DOHH2 (cell line): ENCODE measurements at regions not wholly inside any gene's neighbourhood (a gene's known extent, or its start where the extent isn't known, plus 50 kb on each side); places are given as distances from the start of the nearest gene placed in this dataset.

Experiments used
- EZH2phosphoT487 ChIP-seq: fragments of 200-600 bp; sonication (generic); IDR thresholded peaks from 2 replicates; pipeline ENCODE4 v1.6.1; 2017; ENCODE audit warnings: borderline replicate concordance, mild to moderate bottlenecking, antibody characterized with exemption, low read length, moderate library complexity, mixed read lengths
- TF ChIP-seq, protein P1 (sequence below): fragments of 200-600 bp; sonication (generic); IDR thresholded peaks from one replicate; pipeline ENCODE4 v1.5.1; 2014; ENCODE audit warnings: antibody characterized with exemption, mild to moderate bottlenecking, low read depth, low read length; ENCODE audit not compliant: poor library complexity, severe bottlenecking

GRCh38 chr15:61374848-61375247 lies 145.7 kb upstream of the RORA start:
- TF ChIP-seq, protein P1, sequence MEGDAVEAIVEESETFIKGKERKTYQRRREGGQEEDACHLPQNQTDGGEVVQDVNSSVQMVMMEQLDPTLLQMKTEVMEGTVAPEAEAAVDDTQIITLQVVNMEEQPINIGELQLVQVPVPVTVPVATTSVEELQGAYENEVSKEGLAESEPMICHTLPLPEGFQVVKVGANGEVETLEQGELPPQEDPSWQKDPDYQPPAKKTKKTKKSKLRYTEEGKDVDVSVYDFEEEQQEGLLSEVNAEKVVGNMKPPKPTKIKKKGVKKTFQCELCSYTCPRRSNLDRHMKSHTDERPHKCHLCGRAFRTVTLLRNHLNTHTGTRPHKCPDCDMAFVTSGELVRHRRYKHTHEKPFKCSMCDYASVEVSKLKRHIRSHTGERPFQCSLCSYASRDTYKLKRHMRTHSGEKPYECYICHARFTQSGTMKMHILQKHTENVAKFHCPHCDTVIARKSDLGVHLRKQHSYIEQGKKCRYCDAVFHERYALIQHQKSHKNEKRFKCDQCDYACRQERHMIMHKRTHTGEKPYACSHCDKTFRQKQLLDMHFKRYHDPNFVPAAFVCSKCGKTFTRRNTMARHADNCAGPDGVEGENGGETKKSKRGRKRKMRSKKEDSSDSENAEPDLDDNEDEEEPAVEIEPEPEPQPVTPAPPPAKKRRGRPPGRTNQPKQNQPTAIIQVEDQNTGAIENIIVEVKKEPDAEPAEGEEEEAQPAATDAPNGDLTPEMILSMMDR: no peak
- no peak for TF ChIP-seq EZH2phosphoT487
